ENCODE measurements at regions not wholly inside any gene's neighbourhood (a gene's known extent, or its start where the extent isn't known, plus 50 kb on each side); places are given as distances from the start of the nearest gene placed in this dataset.

DNA sequence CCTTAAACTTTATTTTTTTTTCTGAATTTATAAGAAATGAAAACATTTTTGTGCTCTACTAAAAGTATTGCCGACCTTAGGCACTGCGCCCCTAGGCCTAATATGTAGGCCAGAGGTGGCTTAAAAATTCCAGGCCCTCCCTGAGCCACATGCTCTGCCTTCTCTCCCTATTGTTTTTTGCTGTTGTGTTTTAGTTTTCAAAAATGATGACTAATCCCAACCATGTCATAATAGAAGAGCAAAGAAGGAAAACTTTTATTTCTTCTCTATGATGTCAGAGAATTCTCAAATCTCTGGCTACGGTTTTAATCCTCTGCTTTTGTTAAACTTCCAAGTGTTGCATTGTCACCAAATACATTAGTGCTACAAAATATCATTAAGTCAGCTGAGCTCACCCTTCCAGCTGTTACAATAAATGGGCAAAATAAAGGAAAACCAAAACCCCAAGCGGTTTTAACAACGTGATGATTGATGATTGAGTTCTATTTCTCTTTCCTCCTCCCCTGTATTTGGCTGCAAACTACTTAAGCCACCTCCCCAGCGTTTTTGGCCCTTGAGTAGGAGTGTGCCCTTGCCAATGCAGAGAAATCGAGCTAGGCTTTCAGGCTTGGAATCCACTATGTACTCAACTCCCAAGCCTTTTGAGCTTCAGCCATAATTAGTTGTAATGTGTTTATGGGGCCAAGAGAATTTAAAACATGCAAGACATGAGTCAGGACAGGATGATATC is 163.5 kb upstream of the POU3F3 start (continued):
- TF ChIP-seq, protein P1, sequence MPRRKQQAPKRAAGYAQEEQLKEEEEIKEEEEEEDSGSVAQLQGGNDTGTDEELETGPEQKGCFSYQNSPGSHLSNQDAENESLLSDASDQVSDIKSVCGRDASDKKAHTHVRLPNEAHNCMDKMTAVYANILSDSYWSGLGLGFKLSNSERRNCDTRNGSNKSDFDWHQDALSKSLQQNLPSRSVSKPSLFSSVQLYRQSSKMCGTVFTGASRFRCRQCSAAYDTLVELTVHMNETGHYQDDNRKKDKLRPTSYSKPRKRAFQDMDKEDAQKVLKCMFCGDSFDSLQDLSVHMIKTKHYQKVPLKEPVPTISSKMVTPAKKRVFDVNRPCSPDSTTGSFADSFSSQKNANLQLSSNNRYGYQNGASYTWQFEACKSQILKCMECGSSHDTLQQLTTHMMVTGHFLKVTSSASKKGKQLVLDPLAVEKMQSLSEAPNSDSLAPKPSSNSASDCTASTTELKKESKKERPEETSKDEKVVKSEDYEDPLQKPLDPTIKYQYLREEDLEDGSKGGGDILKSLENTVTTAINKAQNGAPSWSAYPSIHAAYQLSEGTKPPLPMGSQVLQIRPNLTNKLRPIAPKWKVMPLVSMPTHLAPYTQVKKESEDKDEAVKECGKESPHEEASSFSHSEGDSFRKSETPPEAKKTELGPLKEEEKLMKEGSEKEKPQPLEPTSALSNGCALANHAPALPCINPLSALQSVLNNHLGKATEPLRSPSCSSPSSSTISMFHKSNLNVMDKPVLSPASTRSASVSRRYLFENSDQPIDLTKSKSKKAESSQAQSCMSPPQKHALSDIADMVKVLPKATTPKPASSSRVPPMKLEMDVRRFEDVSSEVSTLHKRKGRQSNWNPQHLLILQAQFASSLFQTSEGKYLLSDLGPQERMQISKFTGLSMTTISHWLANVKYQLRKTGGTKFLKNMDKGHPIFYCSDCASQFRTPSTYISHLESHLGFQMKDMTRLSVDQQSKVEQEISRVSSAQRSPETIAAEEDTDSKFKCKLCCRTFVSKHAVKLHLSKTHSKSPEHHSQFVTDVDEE (CRISPR knock-in tag; IDR thresholded peaks at IDR 0.05) = no peak
- TF ChIP-seq ZFP3 (CRISPR knock-in tag; IDR thresholded peaks at IDR 0.05) (no peak), TOX (CRISPR knock-in tag; IDR thresholded peaks at IDR 0.05; ENCODE audit: borderline replicate concordance) (no peak), ZNF8 (CRISPR knock-in tag; IDR thresholded peaks at IDR 0.05) (no peak)
- TF ChIP-seq, protein P2, sequence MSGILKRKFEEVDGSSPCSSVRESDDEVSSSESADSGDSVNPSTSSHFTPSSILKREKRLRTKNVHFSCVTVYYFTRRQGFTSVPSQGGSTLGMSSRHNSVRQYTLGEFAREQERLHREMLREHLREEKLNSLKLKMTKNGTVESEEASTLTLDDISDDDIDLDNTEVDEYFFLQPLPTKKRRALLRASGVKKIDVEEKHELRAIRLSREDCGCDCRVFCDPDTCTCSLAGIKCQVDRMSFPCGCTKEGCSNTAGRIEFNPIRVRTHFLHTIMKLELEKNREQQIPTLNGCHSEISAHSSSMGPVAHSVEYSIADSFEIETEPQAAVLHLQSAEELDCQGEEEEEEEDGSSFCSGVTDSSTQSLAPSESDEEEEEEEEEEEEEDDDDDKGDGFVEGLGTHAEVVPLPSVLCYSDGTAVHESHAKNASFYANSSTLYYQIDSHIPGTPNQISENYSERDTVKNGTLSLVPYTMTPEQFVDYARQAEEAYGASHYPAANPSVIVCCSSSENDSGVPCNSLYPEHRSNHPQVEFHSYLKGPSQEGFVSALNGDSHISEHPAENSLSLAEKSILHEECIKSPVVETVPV (CRISPR knock-in tag; IDR thresholded peaks at IDR 0.05) = no peak
- TF ChIP-seq, protein P3, sequence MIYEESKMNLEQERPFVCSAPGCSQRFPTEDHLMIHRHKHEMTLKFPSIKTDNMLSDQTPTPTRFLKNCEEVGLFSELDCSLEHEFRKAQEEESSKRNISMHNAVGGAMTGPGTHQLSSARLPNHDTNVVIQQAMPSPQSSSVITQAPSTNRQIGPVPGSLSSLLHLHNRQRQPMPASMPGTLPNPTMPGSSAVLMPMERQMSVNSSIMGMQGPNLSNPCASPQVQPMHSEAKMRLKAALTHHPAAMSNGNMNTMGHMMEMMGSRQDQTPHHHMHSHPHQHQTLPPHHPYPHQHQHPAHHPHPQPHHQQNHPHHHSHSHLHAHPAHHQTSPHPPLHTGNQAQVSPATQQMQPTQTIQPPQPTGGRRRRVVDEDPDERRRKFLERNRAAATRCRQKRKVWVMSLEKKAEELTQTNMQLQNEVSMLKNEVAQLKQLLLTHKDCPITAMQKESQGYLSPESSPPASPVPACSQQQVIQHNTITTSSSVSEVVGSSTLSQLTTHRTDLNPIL (CRISPR knock-in tag; IDR thresholded peaks at IDR 0.05; ENCODE audit: low read depth) = no peak

DNA sequence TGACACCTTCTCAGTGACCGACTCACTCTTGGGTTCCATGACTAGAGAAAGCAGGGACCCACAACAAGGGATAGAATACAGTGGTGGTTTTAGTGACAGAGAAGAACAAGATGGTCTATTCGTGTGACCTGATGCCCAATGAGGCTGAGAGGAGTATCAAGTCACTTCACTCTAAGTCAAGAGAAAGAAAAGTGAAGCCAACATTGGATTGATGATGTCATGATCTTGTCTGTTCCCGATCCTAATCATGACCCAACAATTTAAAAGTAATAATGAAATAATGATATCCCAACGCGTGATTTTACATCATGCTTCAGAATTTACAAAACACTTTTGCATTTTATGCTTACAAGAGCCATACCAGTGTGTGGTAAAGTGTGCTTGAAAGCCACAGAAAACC is 155.6 kb upstream of the POU3F3 start:
- TF ChIP-seq TCF4 (CRISPR knock-in tag; IDR thresholded peaks at IDR 0.05; ENCODE audit: borderline replicate concordance) (no peak), TOX (CRISPR knock-in tag; IDR thresholded peaks at IDR 0.05; ENCODE audit: borderline replicate concordance) (no peak), PPARA (CRISPR knock-in tag; IDR thresholded peaks at IDR 0.05; ENCODE audit: borderline replicate concordance) (no peak), ZC3H10 (CRISPR knock-in tag; IDR thresholded peaks at IDR 0.05) (no peak), GLIS3 (CRISPR knock-in tag; IDR thresholded peaks at IDR 0.05) (no peak), RARB (CRISPR knock-in tag; IDR thresholded peaks at IDR 0.05) (no peak), BACH2 (CRISPR knock-in tag; IDR thresholded peaks at IDR 0.05; ENCODE audit: borderline replicate concordance) (no peak), ESRRG (CRISPR knock-in tag; IDR thresholded peaks at IDR 0.05) (no peak), ISL1 (CRISPR knock-in tag; IDR thresholded peaks at IDR 0.05) (no peak), CSDC2 (CRISPR knock-in tag; IDR thresholded peaks at IDR 0.05) (no peak), ZNF70 (CRISPR knock-in tag; IDR thresholded peaks at IDR 0.05) (no peak)
- TF ChIP-seq, protein P1 (CRISPR knock-in tag; IDR thresholded peaks at IDR 0.05) = no peak
- TF ChIP-seq, protein P2 (CRISPR knock-in tag; IDR thresholded peaks at IDR 0.05) = no peak
- TF ChIP-seq, protein P4, sequence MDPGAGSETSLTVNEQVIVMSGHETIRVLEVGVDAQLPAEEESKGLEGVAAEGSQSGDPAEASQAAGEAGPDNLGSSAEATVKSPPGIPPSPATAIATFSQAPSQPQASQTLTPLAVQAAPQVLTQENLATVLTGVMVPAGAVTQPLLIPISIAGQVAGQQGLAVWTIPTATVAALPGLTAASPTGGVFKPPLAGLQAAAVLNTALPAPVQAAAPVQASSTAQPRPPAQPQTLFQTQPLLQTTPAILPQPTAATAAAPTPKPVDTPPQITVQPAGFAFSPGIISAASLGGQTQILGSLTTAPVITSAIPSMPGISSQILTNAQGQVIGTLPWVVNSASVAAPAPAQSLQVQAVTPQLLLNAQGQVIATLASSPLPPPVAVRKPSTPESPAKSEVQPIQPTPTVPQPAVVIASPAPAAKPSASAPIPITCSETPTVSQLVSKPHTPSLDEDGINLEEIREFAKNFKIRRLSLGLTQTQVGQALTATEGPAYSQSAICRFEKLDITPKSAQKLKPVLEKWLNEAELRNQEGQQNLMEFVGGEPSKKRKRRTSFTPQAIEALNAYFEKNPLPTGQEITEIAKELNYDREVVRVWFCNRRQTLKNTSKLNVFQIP (CRISPR knock-in tag; IDR thresholded peaks at IDR 0.05; ENCODE audit: borderline replicate concordance, low read depth) = no peak
- TF ChIP-seq, protein P5, sequence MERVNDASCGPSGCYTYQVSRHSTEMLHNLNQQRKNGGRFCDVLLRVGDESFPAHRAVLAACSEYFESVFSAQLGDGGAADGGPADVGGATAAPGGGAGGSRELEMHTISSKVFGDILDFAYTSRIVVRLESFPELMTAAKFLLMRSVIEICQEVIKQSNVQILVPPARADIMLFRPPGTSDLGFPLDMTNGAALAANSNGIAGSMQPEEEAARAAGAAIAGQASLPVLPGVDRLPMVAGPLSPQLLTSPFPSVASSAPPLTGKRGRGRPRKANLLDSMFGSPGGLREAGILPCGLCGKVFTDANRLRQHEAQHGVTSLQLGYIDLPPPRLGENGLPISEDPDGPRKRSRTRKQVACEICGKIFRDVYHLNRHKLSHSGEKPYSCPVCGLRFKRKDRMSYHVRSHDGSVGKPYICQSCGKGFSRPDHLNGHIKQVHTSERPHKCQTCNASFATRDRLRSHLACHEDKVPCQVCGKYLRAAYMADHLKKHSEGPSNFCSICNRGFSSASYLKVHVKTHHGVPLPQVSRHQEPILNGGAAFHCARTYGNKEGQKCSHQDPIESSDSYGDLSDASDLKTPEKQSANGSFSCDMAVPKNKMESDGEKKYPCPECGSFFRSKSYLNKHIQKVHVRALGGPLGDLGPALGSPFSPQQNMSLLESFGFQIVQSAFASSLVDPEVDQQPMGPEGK (CRISPR knock-in tag; IDR thresholded peaks at IDR 0.05; ENCODE audit: borderline replicate concordance) = no peak

More for the DNA sequence above, 155.6 kb upstream of the POU3F3 start:
- ATAC-seq = no peak

All from SK-N-SH treated with all-trans-retinoic acid at 6 μM for 48 hours (cell line).